ENCODE measurements at regions not wholly inside any gene's neighbourhood (a gene's known extent, or its start where the extent isn't known, plus 50 kb on each side); places are given as distances from the start of the nearest gene placed in this dataset.
"Not testable (repeated sequence)": the region's sequence is repeated elsewhere in the genome, so short reads cannot be mapped to it uniquely, and the experiment has no call there.

- no peak for DNase-seq
These were observed 69.1 kb upstream of the DNAJC10 start for GRCh38 chr2:182646763-182647498.

- no peak for DNase-seq
These were observed 68.6 kb upstream of the DNAJC10 start for GRCh38 chr2:182647499-182647787.

GRCh38 chr2:182649316-182649715 lies 66.7 kb upstream of the DNAJC10 start:
- DNase-seq: no peak

GRCh38 chr2:182650704-182651103 lies 65.4 kb upstream of the DNAJC10 start:
- no peak for DNase-seq

GRCh38 chr2:182652326-182652725 lies 63.7 kb upstream of the DNAJC10 start:
- DNase-seq: no peak

DNA sequence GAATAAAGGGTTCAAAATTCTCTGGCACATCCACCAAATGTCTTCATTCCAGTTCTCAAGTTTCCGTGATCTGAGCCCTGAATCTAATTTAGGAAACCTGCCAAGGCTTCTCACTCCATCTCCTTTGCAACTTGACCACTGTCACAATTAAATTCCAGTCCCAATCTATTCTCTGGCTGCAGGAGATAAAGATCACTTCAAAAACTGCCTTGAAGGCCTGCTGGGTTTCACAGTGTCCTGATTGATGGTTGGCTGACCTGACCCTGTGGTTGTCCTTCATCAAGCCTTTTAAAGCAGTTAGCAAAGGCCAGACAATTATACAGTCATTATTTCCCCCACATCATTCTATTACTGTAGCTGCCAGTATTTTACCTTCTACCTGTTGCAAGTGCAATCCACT lies 60.3 kb upstream of the DNAJC10 start:
- no peak for DNase-seq

GRCh38 chr2:182664212-182664611 lies 51.8 kb upstream of the DNAJC10 start:
- no peak for DNase-seq

- DNase-seq: not testable (repeated sequence)
These were observed 50.6 kb upstream of the DNAJC10 start for GRCh38 chr2:182665500-182665899.

Data from right hindlimb (tissue), 1 donor.